NCI-H345 (cell line): ENCODE measurements at regions not wholly inside any gene's neighbourhood (a gene's known extent, or its start where the extent isn't known, plus 50 kb on each side); places are given as distances from the start of the nearest gene placed in this dataset.

ENCODE experiments used
- DNase-seq: peaks from one replicate; lab custom pipeline; 2025; lab: John Stamatoyannopoulos, UW

DNA sequence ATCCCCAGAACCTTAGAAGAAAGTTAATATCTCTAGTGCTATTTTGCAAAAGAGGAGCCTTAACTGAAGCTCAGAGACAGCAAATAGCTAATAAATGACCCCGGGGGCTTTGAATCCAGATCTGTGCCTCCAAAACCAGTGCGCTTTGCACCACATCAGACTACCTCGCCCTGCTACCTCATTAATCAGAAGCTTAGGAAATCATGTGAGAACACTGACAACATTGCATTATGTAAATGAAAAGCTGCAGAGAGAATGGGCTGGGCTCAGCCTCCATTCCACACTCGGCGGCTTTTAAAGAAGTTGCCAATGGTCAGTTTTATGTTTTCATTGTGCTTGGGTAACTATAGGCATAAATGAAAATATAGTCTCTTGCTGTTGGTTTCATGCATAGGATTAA lies 54.0 kb upstream of the STMND1 start:
- DNase-seq = no peak

DNA sequence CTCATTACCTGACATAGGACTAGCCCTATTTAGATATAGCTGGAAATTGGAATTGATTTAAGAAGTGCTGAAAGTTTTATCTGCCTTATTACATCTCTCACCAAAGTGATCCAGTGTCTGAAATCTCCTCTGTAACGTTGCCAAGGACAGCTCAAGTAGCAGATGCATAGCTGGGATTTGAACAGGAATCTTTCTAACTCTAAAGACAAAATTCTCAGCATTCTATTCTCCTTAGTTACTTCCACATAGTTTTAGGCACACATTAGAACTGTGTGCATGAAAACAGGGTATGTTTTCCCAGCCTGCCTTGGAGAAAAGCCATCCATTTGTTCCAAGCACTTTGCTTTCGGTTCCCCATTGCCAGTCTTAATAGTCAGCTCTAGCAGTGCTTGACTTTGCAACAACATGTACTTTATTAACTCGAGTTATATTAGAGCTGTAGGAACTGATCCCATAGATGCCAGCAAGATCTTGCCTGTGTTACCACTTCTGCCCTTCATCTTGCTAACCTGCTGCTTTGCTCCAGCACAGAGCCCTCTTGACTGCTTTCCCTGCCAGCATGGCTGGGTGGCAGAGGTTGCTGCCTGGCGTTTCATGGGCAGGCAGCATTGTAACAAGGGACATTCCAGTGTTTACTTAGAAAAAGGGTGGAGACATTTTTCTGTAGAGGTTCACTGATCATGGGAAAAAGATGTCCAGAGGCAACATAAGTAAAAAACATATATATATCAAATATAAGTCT lies 56.1 kb upstream of the STMND1 start:
- no peak for DNase-seq

- DNase-seq = no peak
These were observed 58.7 kb upstream of the STMND1 start for GRCh38 chr6:17043148-17043522.

DNA sequence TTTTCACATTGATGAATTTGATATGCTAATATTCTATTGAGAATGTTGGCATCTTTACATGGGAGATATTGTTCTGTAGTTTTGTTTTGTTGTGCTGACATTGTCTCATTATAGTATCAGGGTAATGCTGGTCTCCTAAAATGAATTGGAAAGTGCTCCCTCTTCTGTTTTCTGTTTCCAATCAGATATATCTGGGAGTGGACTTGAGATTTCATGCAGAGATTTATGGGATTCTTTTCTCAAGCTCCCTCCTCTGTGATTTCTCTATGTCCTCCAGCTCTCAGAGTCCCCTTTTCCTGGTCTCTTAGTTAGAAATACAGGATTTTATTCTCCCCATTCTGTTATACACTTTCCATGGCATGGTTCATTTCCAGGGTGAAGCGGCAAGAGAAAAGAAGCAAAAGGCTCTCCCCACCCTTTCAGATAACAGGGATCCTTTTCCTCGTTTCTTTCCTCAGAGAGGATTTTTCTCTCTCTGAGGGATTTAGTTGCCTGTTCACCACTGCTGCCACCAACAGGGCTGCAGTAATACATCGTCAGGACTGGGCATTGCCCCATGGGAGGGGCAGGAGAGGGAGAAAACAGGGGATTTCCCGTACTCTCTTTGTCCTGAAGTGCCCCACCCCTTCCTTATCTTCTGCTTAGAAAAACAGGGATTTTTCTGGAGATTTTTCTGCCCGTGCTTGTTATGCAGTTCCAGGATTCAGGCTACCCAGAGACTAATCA lies 59.3 kb upstream of the STMND1 start:
- DNase-seq = no peak

DNA sequence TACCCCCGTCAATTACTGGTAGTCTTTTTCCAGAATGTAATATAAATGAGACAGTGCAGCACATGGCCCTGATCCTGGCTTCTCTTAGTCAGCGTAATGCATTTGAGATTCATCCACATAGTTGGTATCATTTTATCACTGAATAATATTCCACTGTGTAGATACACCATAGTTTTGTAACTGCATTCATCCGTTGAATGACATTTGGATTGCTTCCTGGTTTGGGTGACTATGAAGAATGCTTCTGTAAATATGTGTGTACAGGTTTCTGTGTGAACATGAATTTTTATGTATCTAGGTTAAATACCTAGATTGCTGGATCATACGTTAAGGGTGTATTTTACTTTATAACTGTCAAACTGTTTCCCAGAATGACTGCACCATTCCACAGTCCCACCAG lies 62.6 kb upstream of the STMND1 start:
- DNase-seq = no peak

- DNase-seq = no peak
These were observed 63.5 kb upstream of the STMND1 start for GRCh38 chr6:17038316-17038715.

GRCh38 chr6:17036065-17036393 lies 65.8 kb upstream of the STMND1 start:
- DNase-seq = no peak

DNA sequence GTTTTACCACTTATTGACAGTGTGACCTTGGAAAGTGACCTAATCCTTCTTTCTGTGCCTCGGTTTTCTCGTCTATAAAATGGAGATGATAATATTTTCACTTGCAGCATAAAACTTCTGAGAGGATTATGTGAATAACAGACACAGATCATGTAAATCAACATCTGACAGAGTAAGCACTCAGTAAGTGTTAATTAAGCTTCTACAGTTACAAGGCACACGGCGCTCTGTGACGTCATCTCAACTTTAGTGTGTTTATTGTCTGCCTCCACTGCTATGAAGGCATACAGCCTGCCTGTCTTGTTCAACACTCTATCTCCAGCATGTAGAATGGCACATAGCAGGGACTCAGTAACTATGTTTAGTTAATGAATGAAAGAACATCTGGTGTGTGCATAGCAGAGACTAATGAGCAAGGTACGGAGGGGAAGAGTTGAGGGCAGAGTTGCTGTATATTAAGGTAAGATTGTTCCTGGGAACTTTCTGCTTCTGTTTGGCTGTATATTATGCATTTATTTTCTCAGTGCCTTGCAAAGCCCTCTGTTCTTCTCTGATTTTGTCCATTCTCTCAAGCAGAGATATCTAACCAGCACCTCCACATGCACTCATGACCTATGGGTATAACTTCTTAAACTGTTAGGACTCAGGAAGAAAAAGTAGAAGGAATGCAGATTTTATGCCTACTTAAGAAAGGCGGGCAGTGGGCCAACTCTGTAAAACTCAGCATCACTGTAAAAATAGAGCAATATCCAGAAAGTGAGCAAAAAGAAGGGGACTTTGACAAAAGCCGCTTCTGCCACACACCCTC lies 66.4 kb upstream of the STMND1 start:
- DNase-seq = no peak

DNA sequence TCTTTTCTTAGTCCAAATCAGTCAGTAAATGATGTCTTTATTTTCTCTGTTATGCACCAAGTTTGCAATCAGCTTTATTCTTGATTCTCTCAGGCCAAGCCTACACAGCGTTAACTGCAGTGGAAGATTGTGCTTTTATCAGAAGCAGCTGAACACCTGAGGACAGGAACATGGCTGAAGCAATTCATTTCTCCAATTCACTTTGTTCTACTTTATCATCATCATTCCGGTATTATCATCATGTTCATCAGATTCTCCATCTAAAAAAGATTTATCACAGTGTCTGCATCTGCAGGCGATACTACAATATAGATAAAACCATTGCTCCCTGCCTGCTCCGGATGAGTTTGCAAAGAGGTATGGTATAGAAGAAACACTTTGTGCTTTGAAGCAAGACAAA lies 68.1 kb upstream of the STMND1 start:
- DNase-seq = no peak

- DNase-seq = no peak
These were observed 68.7 kb upstream of the STMND1 start for GRCh38 chr6:17032988-17033634.

- no peak for DNase-seq
These were observed 69.3 kb upstream of the STMND1 start for GRCh38 chr6:17032590-17032987.

- DNase-seq = no peak
These were observed 69.9 kb upstream of the STMND1 start for GRCh38 chr6:17031961-17032360.

- DNase-seq = no peak
These were observed 74.4 kb upstream of the STMND1 start for GRCh38 chr6:17027441-17027840.

DNA sequence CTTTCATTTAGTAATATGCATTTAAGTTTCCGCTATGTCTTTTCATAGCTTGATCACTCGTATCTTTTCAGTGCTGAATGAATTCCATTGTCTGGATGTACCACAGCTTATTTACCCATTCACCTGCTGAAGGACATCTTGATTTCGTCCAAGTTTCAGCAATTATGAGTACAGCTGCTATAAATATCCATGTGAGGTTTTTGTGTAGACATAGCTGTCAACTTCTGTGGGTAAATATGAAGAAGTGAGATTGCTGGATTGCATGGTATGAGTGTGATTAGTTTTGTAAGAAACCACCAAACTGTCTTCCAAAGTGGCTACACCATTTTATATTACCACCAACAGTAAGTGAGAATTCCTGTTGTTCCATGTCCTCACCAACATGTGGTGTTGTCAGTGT lies 79.2 kb upstream of the STMND1 start:
- no peak for DNase-seq

DNA sequence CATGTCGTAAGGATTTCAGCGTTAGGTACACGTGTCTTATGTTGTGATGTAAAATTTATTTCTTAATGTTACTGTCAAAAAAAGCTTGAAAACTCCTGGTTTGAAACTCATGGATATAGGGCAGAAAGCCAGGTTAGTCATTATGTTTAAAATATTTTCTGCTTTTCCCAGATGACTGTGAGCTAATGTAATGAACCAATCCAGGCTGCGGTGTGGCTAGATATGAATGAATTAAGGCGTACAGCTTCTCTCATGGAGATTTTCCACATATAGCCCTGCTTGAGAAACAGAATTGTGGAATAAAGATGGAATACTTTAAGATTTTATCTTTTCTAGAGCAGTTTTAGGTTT lies 80.3 kb upstream of the STMND1 start:
- no peak for DNase-seq

GRCh38 chr6:17020889-17021538 lies 80.8 kb upstream of the STMND1 start:
- no peak for DNase-seq

DNA sequence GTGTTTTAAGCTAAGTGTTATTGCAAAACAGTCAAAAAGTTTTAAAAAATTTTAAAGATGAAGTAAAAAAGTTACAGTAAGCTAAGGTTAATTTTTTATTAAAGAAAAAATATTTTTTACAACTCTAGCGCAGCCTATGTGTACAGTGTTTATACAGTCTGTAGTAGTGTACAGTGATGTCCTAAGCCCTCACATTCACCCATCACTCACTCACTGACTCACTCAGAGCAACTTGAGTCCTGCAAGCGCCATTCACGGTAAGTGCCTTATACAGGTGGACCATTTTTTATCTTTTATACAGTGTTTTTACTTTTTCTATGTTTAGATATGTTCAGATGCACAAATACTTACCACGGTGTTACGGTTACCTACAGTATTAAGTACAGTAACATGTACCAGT lies 83.4 kb upstream of the STMND1 start:
- no peak for DNase-seq

GRCh38 chr6:17017416-17017815 lies 84.4 kb upstream of the STMND1 start:
- DNase-seq = no peak

GRCh38 chr6:17015551-17016381 lies 86.1 kb upstream of the STMND1 start:
- no peak for DNase-seq

DNA sequence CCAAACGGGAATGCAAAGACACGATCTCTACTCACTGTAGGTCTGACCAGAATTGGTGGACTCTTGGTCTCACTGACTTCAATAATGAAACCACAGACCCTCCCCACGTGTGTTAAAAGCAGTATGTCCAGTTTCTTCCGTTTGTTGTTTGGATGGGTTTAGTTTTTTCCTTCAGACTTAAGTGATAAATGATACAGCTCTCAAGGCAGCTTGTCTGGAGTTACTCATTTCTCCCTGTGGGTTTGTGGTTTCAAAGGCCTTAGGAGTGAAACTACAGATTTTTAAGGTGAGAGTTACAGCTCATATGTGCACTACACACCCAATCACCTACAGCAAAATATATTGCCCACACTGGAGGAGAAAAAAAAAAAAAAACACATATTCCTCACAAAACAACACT lies 86.7 kb upstream of the STMND1 start:
- no peak for DNase-seq

- no peak for DNase-seq
These were observed 88.1 kb upstream of the STMND1 start for GRCh38 chr6:17013701-17014100.
